ENCODE measurements at regions not wholly inside any gene's neighbourhood (a gene's known extent, or its start where the extent isn't known, plus 50 kb on each side); places are given as distances from the start of the nearest gene placed in this dataset.
"Not testable (repeated sequence)": the region's sequence is repeated elsewhere in the genome, so short reads cannot be mapped to it uniquely, and the experiment has no call there.

- no peaks in the 10 kb centered on the region for H3K36me3 Mint-ChIP-seq (ENCODE audit: low read depth)
- intact Hi-C loops (cut with micrococcal nuclease) = no loop called here
- ATAC-seq (ENCODE audit: low read depth) (no peak), DNase-seq (no peak)
- ChIA-PET CTCF (no interaction called here), POLR2A (no interaction called here)
- H3K9me3 Mint-ChIP-seq = no peaks in the 10 kb centered on the region
- no peak for TF ChIP-seq CTCF (IDR thresholded peaks at IDR 0.05)
- peaks cover 16% of the 10 kb centered on the region for H3K4me1 Mint-ChIP-seq
- H3K4me3 Mint-ChIP-seq = no peak overlapping the region
- H3K27ac Mint-ChIP-seq = no peak overlapping the region
- peaks cover 10% of the 10 kb centered on the region for H3K27me3 Mint-ChIP-seq
Measured at GRCh38 chr22:23500508-23501260, 79.4 kb downstream of the IGLL1 start.

- Mint-ChIP-seq H3K27ac (no peak overlapping the region), H3K9me3 (no peaks in the 10 kb centered on the region), H3K27me3 (peaks cover 8% of the 10 kb centered on the region), H3K4me1 (peaks cover 16% of the 10 kb centered on the region), H3K4me3 (no peak overlapping the region), H3K36me3 (ENCODE audit: low read depth) (no peaks in the 10 kb centered on the region)
- ATAC-seq (ENCODE audit: low read depth) = no peak
- no peak for TF ChIP-seq CTCF (IDR thresholded peaks at IDR 0.05)
- no peak for DNase-seq
- POLR2A ChIA-PET = no interaction called here
- intact Hi-C loops (cut with micrococcal nuclease) = no loop called here
- CTCF ChIA-PET = no interaction called here
Measured at GRCh38 chr22:23499845-23500500, 80.1 kb downstream of the IGLL1 start.

- no peak overlapping the region for H3K27ac Mint-ChIP-seq
- no peak for TF ChIP-seq CTCF (IDR thresholded peaks at IDR 0.05)
- no peaks in the 10 kb centered on the region for H3K36me3 Mint-ChIP-seq (ENCODE audit: low read depth)
- H3K4me1 Mint-ChIP-seq = peaks cover 8% of the 10 kb centered on the region
- no peak overlapping the region for H3K4me3 Mint-ChIP-seq
- POLR2A ChIA-PET = no interaction called here
- intact Hi-C loops (cut with micrococcal nuclease) = no loop called here
- CTCF ChIA-PET = no interaction called here
- H3K27me3 Mint-ChIP-seq = peaks cover 10% of the 10 kb centered on the region
- DNase-seq (no peak), ATAC-seq (ENCODE audit: low read depth) (no peak)
- no peaks in the 10 kb centered on the region for H3K9me3 Mint-ChIP-seq
Measured at GRCh38 chr22:23498811-23499798, 81.0 kb downstream of the IGLL1 start.

- ATAC-seq (ENCODE audit: low read depth); H3K4me1 Mint-ChIP-seq; H3K27me3 Mint-ChIP-seq; H3K4me3 Mint-ChIP-seq; intact Hi-C loops (cut with micrococcal nuclease); DNase-seq; H3K27ac Mint-ChIP-seq; H3K36me3 Mint-ChIP-seq (ENCODE audit: low read depth); H3K9me3 Mint-ChIP-seq; CTCF ChIA-PET: not testable (repeated sequence)
- POLR2A ChIA-PET = interaction anchor here (0.6 kb wide), 1 partner anchor 25 kb away, joined by 3 read pairs; no protein-coding TSS in a partner anchor
Measured at GRCh38 chr22:23497889-23498288, 82.2 kb downstream of the IGLL1 start.

GRCh38 chr22:23497016-23497885 is 82.8 kb downstream of the IGLL1 start:
- ATAC-seq (ENCODE audit: low read depth) (no peak), DNase-seq (no peak)
- intact Hi-C loops (cut with micrococcal nuclease) = no loop called here
- ChIA-PET CTCF (no interaction called here), POLR2A (no interaction called here)
- Mint-ChIP-seq H3K4me1 (no peaks in the 10 kb centered on the region), H3K27me3 (peaks cover 5% of the 10 kb centered on the region), H3K36me3 (ENCODE audit: low read depth) (no peaks in the 10 kb centered on the region), H3K4me3 (no peak overlapping the region), H3K27ac (no peak overlapping the region), H3K9me3 (no peaks in the 10 kb centered on the region)
- no peak for TF ChIP-seq CTCF (IDR thresholded peaks at IDR 0.05)

Measured in activated B cell treated with CpG ODN at 0.5 μM for 24 hours (primary cell).